Frontal cortex (tissue), 3 donors: ENCODE measurements at regions not wholly inside any gene's neighbourhood (a gene's known extent, or its start where the extent isn't known, plus 50 kb on each side); places are given as distances from the start of the nearest gene placed in this dataset.

Experiments used
- DNase-seq, 2 donors: peaks; one replicate each; pipeline ENCODE4 v3.0.0; 2012; ENCODE audit warnings: low spot score in 2 of 2
- FAIRE-seq: peaks from 2 replicates; lab custom pipeline; 2012; peaks lifted over from hg19 to GRCh38; lab: Jason Lieb, UNC
- donor health status: control.
- donor health status: control.
- donor health status: control.

DNA sequence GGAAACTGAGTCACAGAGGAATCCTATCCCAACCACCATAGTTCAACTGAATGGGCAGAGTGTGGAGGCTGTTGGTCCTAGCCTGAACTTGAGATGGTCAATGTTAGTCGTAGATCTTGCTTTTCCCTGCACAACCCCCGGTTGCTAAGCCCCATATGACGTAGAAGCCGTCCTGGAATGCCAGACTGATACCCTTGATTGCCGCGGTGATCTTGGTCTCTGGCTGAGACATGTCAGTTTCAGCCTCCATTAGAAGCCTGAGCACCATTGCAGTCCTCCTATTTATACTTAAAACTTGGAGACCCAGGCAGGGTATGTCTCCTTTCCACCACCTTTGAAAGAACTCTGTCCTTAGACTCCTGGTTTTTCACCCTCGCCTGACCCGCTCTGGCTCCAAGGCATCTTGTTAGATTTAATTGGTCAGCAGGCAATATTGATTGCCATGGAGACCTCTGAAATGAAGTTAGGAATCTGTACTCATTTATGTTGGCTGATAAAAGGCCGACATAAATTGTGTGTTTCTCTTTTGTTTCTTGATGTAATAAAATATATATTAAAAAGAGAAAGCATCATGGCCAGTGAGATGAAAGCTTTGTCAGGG is 53.4 kb downstream of the RPLP1 start:
- FAIRE-seq = no peak
- DNase-seq = no peak

DNA sequence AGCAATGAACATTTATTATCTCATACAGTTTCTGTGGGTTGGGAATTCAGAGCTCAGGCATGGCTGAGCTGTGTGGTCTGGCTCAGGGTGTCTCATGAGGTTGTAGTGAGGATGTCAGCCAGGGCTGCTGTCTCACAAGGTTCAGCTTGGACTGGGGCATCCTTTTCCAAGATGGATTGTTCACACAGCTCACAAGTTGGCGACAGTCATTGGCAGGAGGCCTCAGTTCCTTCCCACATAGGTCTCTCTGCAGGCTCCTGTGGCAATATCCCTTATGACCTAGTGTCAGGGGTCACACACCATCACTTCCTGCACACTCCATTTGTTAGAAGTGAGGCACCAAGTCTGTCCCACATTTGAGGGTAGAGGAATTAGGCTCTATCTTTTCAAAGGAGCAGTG is 56.0 kb downstream of the RPLP1 start:
- no peak for DNase-seq
- FAIRE-seq = no peak

DNA sequence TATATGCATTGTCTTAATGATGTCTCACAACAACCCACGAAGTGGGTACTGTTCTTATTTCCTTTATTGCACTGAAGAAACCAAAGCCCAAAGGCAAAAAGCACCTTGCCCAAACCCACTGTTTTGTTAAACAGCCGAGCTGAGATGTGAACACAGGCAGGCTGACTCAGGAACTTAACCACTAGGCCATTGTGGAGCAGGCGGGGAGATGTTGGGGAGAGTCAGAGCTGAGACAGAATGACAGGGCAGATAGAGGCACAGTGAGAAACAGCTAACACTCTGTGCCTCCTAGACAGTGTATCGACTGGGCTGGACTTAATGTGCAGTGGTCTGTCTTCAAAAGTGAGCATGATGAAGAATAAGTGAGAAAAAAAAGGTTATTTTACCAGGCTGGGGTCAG is 56.5 kb downstream of the RPLP1 start:
- DNase-seq (no peak), FAIRE-seq (no peak)

GRCh38 chr15:69510556-69510955 is 57.9 kb downstream of the RPLP1 start:
- no peak for FAIRE-seq
- DNase-seq = no peak

- FAIRE-seq (no peak), DNase-seq (no peak)
These were observed 58.4 kb downstream of the RPLP1 start for GRCh38 chr15:69511015-69511414.

GRCh38 chr15:69511716-69512340 is 59.2 kb downstream of the RPLP1 start:
- FAIRE-seq = no peak
- DNase-seq = no peak

GRCh38 chr15:69513450-69513960 is 60.9 kb downstream of the RPLP1 start:
- FAIRE-seq (no peak), DNase-seq (no peak)

DNA sequence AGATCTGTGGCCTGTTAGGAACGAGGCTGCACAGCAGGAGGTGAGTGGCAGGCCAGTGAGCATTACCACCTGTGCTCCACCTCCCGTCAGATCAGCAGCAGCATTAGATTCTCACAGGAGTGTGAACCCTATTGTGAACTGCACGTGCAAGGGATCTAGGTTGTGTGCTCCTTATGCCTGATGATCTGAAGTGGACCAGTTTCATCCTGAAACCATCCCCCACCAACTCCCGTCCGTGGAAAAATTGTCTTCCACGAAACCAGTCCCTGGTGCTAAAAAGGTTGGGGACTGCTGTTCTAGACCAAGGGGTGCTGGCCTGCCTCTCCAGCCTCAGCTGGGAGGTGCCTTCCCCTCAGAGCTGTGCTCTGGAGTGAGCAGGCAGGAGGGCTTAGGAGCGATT is 61.4 kb downstream of the RPLP1 start:
- FAIRE-seq = no peak
- no peak for DNase-seq

DNA sequence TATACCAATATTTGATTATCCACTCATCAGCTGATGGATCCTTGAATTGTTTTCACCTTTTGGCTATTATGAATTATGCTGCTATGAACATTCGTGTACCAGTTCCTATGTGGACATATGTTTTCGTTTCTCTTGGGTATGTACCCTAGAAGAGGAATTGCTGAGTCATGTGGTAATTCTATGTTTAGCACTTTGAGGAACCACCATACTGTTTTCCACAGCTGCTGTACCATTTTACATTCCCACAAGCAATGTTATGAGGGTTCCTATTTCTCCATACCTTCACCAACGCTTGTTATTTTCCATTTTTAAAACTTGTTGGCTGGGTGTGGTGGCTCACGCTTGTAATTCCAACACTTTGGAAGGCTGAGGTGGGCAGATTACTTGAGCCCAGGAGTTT is 62.9 kb downstream of the RPLP1 start:
- FAIRE-seq (no peak), DNase-seq (no peak)

DNA sequence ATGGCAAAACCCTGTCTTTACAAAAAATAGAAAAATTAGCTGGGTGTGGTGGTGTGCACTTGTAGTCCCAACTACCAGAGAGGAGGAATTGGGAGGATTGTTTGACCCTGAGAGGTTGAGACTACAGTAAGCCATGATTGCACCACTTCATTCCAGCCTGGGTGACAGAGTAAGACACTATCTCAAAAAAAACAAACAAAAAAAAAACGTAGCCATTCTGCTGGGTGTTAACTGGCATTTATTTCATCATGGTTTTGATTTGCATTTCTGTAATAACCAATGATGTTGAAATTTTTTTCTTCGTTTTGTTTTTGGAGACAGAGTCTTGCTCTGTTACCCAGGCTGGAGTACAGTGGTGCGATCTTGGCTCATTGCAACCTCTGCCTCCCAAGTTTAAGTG is 63.3 kb downstream of the RPLP1 start:
- FAIRE-seq = no peak

DNA sequence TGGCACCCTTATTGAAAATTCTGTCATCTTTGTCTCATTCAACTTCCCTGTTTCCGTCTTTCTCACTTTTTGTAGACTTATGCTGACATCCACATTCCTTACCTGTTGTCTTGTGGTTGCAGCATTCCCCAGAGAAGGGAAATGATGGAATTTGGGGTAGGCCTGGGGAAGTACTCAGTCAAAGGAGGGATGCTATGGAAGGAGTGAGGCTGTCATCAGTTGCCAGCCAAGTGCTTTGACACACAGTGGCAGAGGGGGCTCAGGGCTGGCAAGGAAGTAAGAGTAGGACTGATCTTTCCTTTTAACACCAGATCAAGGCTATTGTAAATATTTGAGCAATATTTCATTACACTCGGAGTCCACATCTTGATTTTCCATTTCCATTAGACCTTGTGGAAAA is 64.4 kb downstream of the RPLP1 start:
- FAIRE-seq = no peak
- no peak for DNase-seq

More for the DNA sequence above, 63.3 kb downstream of the RPLP1 start:
- DNase-seq = no peak

DNA sequence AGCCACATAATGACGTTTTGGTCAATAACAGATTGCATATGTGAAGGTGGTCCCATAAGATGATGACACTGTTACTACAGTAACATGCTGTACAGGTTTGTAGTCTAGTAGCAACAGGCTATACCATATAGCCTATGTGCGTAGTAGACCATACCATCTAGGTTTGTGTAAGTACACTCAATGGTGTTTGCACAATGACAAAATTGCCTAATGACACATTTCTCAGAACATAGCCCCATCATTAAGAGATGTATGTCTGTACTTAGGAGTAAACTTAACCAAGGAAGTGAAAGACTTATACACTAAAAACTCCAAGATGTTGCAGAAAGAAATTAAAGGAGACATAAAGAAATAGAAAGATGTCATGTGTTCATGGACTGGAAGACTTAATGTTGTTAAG is 66.2 kb downstream of the RPLP1 start:
- FAIRE-seq = no peak

GRCh38 chr15:69520067-69520466 is 67.4 kb downstream of the RPLP1 start:
- DNase-seq = no peak
- FAIRE-seq = no peak

More for the DNA sequence above, 66.2 kb downstream of the RPLP1 start:
- no peak for DNase-seq

- no peak for FAIRE-seq
These were observed 69.7 kb downstream of the RPLP1 start for GRCh38 chr15:69522361-69522760.

GRCh38 chr15:69523010-69524001 is 70.7 kb downstream of the RPLP1 start:
- FAIRE-seq (no peak), DNase-seq (peak; percentile 45 to 70)

More at GRCh38 chr15:69522361-69522760, 69.7 kb downstream of the RPLP1 start:
- no peak for DNase-seq

- DNase-seq = no peak
These were observed 71.7 kb downstream of the RPLP1 start for GRCh38 chr15:69524296-69524695.

DNA sequence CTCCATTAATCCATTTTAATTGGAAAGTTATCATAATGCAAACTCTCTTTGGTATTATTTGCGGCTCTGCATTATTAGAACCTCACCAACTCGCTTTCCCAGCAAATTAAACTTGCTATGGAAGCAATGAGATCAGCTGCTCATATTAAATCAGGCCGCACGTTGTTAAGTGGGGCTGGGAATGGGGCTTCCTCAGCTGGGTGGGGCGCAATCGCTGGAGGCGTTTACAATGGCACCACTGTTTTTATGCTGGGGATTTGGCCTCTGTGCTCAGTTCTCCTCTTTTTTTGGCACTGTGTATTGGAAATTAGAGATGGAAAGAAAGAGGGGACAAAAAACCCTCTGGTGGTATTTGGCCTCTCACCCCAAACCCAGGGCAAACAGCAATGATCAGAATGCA is 72.2 kb downstream of the RPLP1 start:
- FAIRE-seq (no peak), DNase-seq (no peak)

More at GRCh38 chr15:69524296-69524695, 71.7 kb downstream of the RPLP1 start:
- FAIRE-seq = no peak

DNA sequence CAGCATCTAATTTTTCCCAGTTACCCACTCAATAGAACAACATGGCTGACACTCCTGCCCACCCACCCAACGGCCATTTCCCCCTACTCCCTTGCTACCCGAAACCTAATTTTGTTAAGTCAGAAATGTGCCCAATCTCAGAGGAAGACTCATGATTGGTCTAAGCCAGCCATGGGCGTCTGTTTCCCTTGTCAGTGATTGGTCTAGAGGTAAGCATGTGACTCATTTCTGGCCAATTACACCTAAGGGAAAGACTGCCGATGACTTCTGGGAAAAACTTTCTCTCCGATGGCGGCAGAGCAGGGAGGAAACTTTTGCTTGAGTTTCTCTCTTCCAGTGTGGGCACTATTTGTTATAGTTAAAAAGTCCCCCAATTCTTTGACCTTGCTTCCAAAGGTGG is 72.9 kb downstream of the RPLP1 start:
- DNase-seq (no peak), FAIRE-seq (no peak)

DNA sequence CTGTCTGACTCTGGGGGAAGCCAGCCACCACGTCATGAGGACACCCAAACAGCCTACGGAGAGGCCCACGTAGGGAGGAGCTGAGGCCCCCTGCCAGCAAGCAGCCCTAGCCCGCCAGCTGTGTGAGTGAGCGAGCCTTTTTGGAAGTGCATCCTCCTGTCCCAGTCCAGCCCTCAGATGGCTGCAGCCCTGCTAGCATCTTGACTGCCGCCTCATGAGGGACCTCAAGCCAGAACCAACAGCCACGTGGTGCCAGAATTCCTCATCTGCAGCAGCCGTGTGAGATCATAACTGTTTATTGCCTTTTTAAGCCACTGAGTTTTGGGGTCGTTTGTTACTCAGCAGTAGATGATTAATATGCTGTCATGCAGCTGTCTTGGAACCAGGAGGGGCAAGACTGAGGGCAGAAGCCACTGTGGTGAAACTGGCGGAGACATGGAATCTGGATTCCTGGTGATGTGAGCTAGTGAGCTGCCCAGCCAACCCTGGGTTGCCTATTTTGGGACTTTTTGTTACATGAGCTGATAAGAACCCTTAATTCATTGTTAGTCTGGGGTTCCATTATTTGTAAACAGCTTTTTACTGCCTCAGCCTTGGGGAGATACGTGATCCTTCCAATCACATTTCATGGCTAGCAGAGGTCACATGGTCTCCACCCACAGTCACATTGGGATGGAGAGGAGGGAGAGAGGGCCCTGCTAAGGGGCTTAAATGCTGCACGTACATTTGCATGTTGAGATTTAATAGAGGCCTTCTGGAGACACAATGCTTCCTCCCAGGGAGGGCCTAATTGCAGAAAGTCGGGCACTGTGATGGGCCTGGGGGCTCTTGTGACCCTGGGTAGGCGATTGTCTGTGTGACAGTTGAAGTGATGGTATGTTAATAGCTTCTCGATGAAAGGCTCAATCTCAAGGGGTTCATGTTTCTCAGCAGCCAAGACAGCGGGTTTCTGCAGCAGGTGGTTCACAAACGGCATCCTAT is 73.8 kb downstream of the RPLP1 start:
- FAIRE-seq (no peak), DNase-seq (no peak)
